BE2C (cell line): ENCODE measurements at regions not wholly inside any gene's neighbourhood (a gene's known extent, or its start where the extent isn't known, plus 50 kb on each side); places are given as distances from the start of the nearest gene placed in this dataset.

Experiments
- DNase-seq: peaks from one replicate; pipeline ENCODE4 v3.0.0-alpha.2; 2020
- H3K27me3 ChIP-seq: fragments of 250-450 bp; sonication (Bioruptor Pico); 2 replicates; pipeline ENCODE4 v1.5.1; 2020; ENCODE audit warnings: mild to moderate bottlenecking
- H3K36me3 ChIP-seq: fragments of 250-450 bp; sonication (Bioruptor Pico); 2 replicates; pipeline ENCODE4 v1.5.1; 2020; ENCODE audit warnings: mild to moderate bottlenecking
- H3K4me1 ChIP-seq: fragments of 250-450 bp; sonication (Bioruptor Pico); 2 replicates; pipeline ENCODE4 v1.5.1; 2020
- H3K4me3 ChIP-seq: 2 replicates; pipeline ENCODE4 v1.5.1; 2011; ENCODE audit warnings: low read depth, low read length
- H3K9me3 ChIP-seq: fragments of 250-450 bp; sonication (Bioruptor Pico); 2 replicates; pipeline ENCODE4 v1.5.1; 2020
- TF ChIP-seq, protein P1 (sequence below): IDR thresholded peaks from 2 replicates; pipeline ENCODE4 v1.5.1; 2012; ENCODE audit warnings: mild to moderate bottlenecking, low read depth, low read length

DNA sequence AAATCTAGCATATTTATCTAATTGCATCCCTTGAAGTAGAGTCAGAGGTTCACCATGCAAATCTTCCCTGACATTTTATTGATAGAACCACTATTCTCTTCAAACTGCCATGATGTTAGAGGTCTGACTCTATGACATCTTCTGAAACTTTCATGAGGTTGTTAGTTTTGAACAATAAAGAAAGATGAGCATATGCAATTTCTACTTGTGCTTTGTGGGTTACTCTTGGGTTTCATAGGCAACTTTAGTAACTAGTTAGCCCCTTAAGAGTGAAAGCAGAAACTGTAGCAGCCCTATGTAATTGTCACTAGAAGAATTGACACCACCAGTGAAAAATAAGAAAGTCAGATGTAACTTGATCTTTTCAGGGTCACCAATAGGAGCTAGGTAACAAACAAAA lies 53.1 kb upstream of the ZEB2 start:
- TF ChIP-seq, protein P1, sequence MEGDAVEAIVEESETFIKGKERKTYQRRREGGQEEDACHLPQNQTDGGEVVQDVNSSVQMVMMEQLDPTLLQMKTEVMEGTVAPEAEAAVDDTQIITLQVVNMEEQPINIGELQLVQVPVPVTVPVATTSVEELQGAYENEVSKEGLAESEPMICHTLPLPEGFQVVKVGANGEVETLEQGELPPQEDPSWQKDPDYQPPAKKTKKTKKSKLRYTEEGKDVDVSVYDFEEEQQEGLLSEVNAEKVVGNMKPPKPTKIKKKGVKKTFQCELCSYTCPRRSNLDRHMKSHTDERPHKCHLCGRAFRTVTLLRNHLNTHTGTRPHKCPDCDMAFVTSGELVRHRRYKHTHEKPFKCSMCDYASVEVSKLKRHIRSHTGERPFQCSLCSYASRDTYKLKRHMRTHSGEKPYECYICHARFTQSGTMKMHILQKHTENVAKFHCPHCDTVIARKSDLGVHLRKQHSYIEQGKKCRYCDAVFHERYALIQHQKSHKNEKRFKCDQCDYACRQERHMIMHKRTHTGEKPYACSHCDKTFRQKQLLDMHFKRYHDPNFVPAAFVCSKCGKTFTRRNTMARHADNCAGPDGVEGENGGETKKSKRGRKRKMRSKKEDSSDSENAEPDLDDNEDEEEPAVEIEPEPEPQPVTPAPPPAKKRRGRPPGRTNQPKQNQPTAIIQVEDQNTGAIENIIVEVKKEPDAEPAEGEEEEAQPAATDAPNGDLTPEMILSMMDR, result no peak
- H3K27me3 ChIP-seq, result no peaks in the 10 kb centered on the region
- DNase-seq, result no peak
- H3K9me3 ChIP-seq, result no peaks in the 10 kb centered on the region
- H3K4me1 ChIP-seq, result no peaks in the 10 kb centered on the region
- no peaks in the 10 kb centered on the region for H3K36me3 ChIP-seq
- H3K4me3 ChIP-seq, result no peak overlapping the region

DNA sequence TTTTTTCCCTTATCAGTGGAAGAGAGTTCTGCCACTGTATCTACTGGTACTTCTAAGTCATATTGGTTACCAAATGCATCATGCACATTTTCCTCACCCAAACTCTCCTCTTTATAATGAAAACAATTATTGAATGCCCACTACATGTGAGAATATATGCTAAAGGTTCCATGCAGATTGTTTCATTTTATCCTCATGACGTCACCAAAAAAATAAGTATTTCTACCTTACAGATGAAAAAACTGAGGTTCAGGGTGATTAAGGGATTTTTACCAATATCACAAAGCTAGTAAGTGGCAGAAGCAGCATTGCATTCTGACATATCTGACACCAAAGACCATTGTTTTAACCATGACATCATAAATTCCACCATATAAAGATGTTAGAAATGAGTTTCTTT lies 51.9 kb upstream of the ZEB2 start:
- H3K9me3 ChIP-seq, result no peaks in the 10 kb centered on the region
- H3K27me3 ChIP-seq, result no peaks in the 10 kb centered on the region
- no peak overlapping the region for H3K4me3 ChIP-seq
- no peak for DNase-seq
- no peaks in the 10 kb centered on the region for H3K4me1 ChIP-seq
- no peaks in the 10 kb centered on the region for H3K36me3 ChIP-seq
- TF ChIP-seq, protein P1, result no peak

DNA sequence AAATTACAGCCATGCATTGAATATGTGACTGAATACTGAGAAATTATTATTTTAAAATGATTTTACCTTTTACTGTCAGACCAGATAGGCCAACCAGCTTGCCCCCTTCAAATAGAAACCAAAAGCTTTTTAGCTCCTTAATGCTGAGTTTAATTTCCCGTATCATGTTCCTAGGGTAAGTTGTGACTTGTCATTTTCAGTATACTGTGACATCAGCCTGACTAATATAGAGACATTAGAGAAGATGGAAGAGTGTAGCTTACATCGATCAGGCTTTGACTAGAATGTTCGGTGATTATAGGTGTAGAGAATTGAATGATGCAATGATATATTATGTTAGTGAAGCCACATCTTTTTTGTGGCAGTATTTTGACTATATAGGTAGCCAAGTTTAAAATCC lies 50.6 kb upstream of the ZEB2 start:
- no peak for DNase-seq
- H3K36me3 ChIP-seq, result no peaks in the 10 kb centered on the region

More for the DNA sequence above, 50.6 kb upstream of the ZEB2 start:
- no peak overlapping the region for H3K4me3 ChIP-seq
- TF ChIP-seq, protein P1, result no peak
- H3K9me3 ChIP-seq, result no peaks in the 10 kb centered on the region
- H3K4me1 ChIP-seq, result no peaks in the 10 kb centered on the region
- no peaks in the 10 kb centered on the region for H3K27me3 ChIP-seq
